Lower lobe of right lung (tissue), 2 donors: ENCODE measurements at regions not wholly inside any gene's neighbourhood (a gene's known extent, or its start where the extent isn't known, plus 50 kb on each side); places are given as distances from the start of the nearest gene placed in this dataset.

Source experiments
- ATAC-seq, 2 donors: fragments of 200-7000 bp; cut with Tn5 transposase; one replicate each; pipeline ENCODE4 v1.9.1; 2020 to 2022; ENCODE audit warnings: mild to moderate bottlenecking in 2 of 2, moderate library complexity in 2 of 2
- DNase-seq: peaks from one replicate; pipeline ENCODE4 v3.0.0-alpha.2; 2020
- H3K27ac ChIP-seq: fragments of 200-600 bp; one replicate; pipeline ENCODE4 v1.8.0; 2022
- H3K27me3 ChIP-seq: fragments of 200-600 bp; one replicate; pipeline ENCODE4 v1.8.0; 2022; ENCODE audit warnings: low read depth
- H3K36me3 ChIP-seq: fragments of 200-600 bp; one replicate; pipeline ENCODE4 v1.8.0; 2022; ENCODE audit warnings: mild to moderate bottlenecking
- H3K4me1 ChIP-seq: fragments of 200-600 bp; one replicate; pipeline ENCODE4 v1.8.0; 2022
- H3K4me3 ChIP-seq: fragments of 200-600 bp; one replicate; pipeline ENCODE4 v1.8.0; 2022; ENCODE audit warnings: mild to moderate bottlenecking
- H3K9me3 ChIP-seq: fragments of 200-600 bp; one replicate; pipeline ENCODE4 v1.8.0; 2022
- CTCF ChIP-seq: fragments of 200-600 bp; IDR thresholded peaks from one replicate; pipeline ENCODE4 v1.8.0; 2022; ENCODE audit warnings: antibody characterized with exemption, mild to moderate bottlenecking
- intact Hi-C: fragments of 100-400 bp; cut with DNase I; formaldehyde crosslinking; loops from one replicate; pipeline ENCODE4 v1.11.0; 2022
- donor health status: DM: no; HTN: yes; CAD: no; lungs with severe emphysema.

DNA sequence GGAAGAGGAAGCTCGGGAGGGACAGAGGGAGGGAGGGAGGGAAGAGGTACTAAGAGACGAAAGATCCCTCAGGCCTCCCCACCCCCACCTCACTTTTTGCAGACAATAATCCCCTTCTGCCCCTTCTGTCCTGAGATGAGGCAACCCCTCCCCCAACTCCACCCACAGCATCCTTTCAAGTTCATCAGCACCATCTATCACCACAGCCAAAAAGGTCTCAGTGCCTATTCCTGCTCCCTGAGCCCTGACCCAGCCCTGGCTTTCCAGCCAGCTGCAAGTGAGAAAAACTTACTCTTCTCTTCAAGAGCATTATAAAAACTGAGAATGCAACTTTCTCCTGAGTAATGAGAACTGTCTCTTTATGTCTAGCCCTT is 133.2 kb upstream of the LRFN2 start:
- H3K9me3 ChIP-seq = no peaks in the 10 kb centered on the region
- ATAC-seq (no peak), DNase-seq (no peak)
- no peaks in the 10 kb centered on the region for H3K27me3 ChIP-seq
- no peak for TF ChIP-seq CTCF
- intact Hi-C loops = no loop called here
- H3K27ac ChIP-seq = peak overlapping the region; percentile 3
- H3K36me3 ChIP-seq = no peaks in the 10 kb centered on the region
- H3K4me1 ChIP-seq = peaks cover 16% of the 10 kb centered on the region
- H3K4me3 ChIP-seq = no peak overlapping the region

DNA sequence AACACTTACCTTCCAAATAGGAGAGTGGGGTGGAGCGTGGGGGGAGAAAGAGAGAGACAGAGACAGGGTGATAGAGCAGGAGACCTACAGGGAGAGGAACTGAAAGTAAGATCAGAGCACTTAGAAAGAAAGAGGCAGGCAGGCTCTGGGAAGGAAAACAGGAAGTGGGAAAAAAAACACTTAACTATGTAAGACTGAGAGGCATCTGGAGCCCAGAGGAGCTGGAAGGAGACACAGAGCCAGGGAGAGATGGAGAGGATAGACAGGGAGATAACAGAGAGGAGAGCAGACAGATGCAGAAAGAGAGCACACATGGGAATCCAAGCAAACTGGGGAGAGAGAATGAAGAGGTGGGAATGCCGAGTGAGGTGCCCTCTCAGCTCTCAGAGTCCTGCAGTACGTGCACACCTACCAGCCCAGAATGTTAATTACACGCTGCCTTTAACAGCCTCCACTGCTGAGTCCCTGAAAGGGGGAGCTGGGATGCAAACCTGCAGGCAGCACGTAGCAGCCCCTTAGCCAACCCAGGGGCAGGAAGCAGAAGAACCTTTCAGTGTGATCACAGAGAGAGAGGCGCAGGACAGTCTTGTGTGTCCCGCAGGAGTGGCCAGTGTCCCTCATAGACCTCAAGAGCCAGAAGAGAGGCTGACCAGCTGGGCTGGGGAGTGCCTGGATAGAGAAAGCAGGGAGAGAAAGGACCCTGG is 132.7 kb upstream of the LRFN2 start:
- peaks cover 16% of the 10 kb centered on the region for H3K4me1 ChIP-seq
- TF ChIP-seq CTCF = no peak
- H3K4me3 ChIP-seq = no peak overlapping the region
- DNase-seq = no peak
- intact Hi-C loops = no loop called here
- H3K9me3 ChIP-seq = no peaks in the 10 kb centered on the region
- H3K27me3 ChIP-seq = no peaks in the 10 kb centered on the region
- peak overlapping the region; percentile 25 for H3K27ac ChIP-seq
- peak; percentile 56 to 75 for ATAC-seq
- H3K36me3 ChIP-seq = no peaks in the 10 kb centered on the region

- intact Hi-C loops = no loop called here
- no peak overlapping the region for H3K27ac ChIP-seq
- peaks cover 16% of the 10 kb centered on the region for H3K4me1 ChIP-seq
- H3K27me3 ChIP-seq = no peaks in the 10 kb centered on the region
- ATAC-seq (no peak), DNase-seq (no peak)
- no peak overlapping the region for H3K4me3 ChIP-seq
- TF ChIP-seq CTCF = no peak
- H3K9me3 ChIP-seq = no peaks in the 10 kb centered on the region
- no peaks in the 10 kb centered on the region for H3K36me3 ChIP-seq
Measured at GRCh38 chr6:40718401-40718800, 131.2 kb upstream of the LRFN2 start.

- intact Hi-C loops = no loop called here
- H3K27me3 ChIP-seq = no peaks in the 10 kb centered on the region
- H3K4me3 ChIP-seq = no peak overlapping the region
- H3K36me3 ChIP-seq = no peaks in the 10 kb centered on the region
- no peaks in the 10 kb centered on the region for H3K9me3 ChIP-seq
- TF ChIP-seq CTCF = no peak
- ATAC-seq = no peak
- no peak for DNase-seq
- no peak overlapping the region for H3K27ac ChIP-seq
- H3K4me1 ChIP-seq = peaks cover 16% of the 10 kb centered on the region
Measured at GRCh38 chr6:40717411-40718057, 130.4 kb upstream of the LRFN2 start.

- no peak for DNase-seq
- TF ChIP-seq CTCF = no peak
- no peaks in the 10 kb centered on the region for H3K36me3 ChIP-seq
- H3K27me3 ChIP-seq = no peaks in the 10 kb centered on the region
- H3K4me3 ChIP-seq = no peak overlapping the region
- ATAC-seq = no peak
- H3K4me1 ChIP-seq = peaks cover 16% of the 10 kb centered on the region
- no peak overlapping the region for H3K27ac ChIP-seq
- H3K9me3 ChIP-seq = no peaks in the 10 kb centered on the region
- intact Hi-C loops = no loop called here
Measured at GRCh38 chr6:40715570-40716403, 128.6 kb upstream of the LRFN2 start.
